CD4-positive, CD25-positive, alpha-beta regulatory T cell (primary cell): ENCODE measurements at regions not wholly inside any gene's neighbourhood (a gene's known extent, or its start where the extent isn't known, plus 50 kb on each side); places are given as distances from the start of the nearest gene placed in this dataset.

Experiments used
- ATAC-seq, 2 donors: fragments of 150-1000 bp; cut with Tn5 transposase; one replicate each; pipeline ENCODE4 v1.10.0; 2021; ENCODE audit warnings: low read depth in 2 of 2, moderate number of reproducible peaks in 2 of 2, moderate library complexity in 1 of 2
- DNase-seq, 3 donors: peaks; one replicate each; pipeline versions ENCODE4 v3.0.0 to v3.0.0-alpha.2; 2012 to 2022; ENCODE audit warnings: mixed read lengths in 1 of 3
- H3K27ac ChIP-seq: one replicate; pipeline ENCODE4 v1.7.0; 2013; ENCODE audit warnings: mild to moderate bottlenecking, low read length; ENCODE audit not compliant: insufficient read depth, poor library complexity, severe bottlenecking
- H3K27me3 ChIP-seq: one replicate; pipeline ENCODE4 v1.7.0; 2013; ENCODE audit warnings: low read length; ENCODE audit not compliant: control insufficient read depth, insufficient read depth
- H3K36me3 ChIP-seq: one replicate; pipeline ENCODE4 v1.7.0; 2013; ENCODE audit warnings: mild to moderate bottlenecking, low read length, moderate library complexity; ENCODE audit not compliant: control insufficient read depth, insufficient read depth
- H3K4me1 ChIP-seq: 2 replicates; pipeline ENCODE4 v1.7.0; 2013; ENCODE audit warnings: mild to moderate bottlenecking, low read length; ENCODE audit not compliant: insufficient read depth, control insufficient read depth, poor library complexity, severe bottlenecking
- H3K4me3 ChIP-seq: one replicate; pipeline ENCODE4 v1.7.0; 2013; ENCODE audit warnings: low read depth, mild to moderate bottlenecking, low read length, moderate library complexity
- H3K9me3 ChIP-seq, 2 experiments: 1 replicate in 1 of 2; 2 replicates in 1 of 2; pipeline ENCODE4 v1.7.0; 2013; ENCODE audit warnings: low read length in 2 of 2, mild to moderate bottlenecking in 1 of 2, moderate library complexity in 1 of 2; ENCODE audit not compliant: control insufficient read depth in 2 of 2
- H3K27ac Mint-ChIP-seq, 3 donors: one replicate each; pipeline ENCODE4 v1.8.0; 2020 to 2022; ENCODE audit warnings: mild to moderate bottlenecking in 3 of 3, mixed read lengths in 3 of 3, moderate library complexity in 2 of 3
- H3K27me3 Mint-ChIP-seq: one replicate; pipeline ENCODE4 v1.8.0; 2022; ENCODE audit warnings: mild to moderate bottlenecking, mixed read lengths
- H3K36me3 Mint-ChIP-seq: one replicate; pipeline ENCODE4 v1.8.0; 2020; ENCODE audit warnings: mixed read lengths
- H3K4me1 Mint-ChIP-seq, 4 donors: one replicate each; pipeline ENCODE4 v1.8.0; 2020 to 2022; ENCODE audit warnings: mixed read lengths in 4 of 4, mild to moderate bottlenecking in 1 of 4
- H3K4me3 Mint-ChIP-seq, 4 donors: one replicate each; pipeline ENCODE4 v1.8.0; 2020 to 2022; ENCODE audit warnings: mild to moderate bottlenecking in 4 of 4, mixed read lengths in 4 of 4, moderate library complexity in 3 of 4
- H3K9me3 Mint-ChIP-seq, 7 donors: one replicate each; pipeline ENCODE4 v1.8.0; 2020 to 2022; ENCODE audit warnings: mixed read lengths in 7 of 7, mild to moderate bottlenecking in 3 of 7, moderate library complexity in 2 of 7

DNA sequence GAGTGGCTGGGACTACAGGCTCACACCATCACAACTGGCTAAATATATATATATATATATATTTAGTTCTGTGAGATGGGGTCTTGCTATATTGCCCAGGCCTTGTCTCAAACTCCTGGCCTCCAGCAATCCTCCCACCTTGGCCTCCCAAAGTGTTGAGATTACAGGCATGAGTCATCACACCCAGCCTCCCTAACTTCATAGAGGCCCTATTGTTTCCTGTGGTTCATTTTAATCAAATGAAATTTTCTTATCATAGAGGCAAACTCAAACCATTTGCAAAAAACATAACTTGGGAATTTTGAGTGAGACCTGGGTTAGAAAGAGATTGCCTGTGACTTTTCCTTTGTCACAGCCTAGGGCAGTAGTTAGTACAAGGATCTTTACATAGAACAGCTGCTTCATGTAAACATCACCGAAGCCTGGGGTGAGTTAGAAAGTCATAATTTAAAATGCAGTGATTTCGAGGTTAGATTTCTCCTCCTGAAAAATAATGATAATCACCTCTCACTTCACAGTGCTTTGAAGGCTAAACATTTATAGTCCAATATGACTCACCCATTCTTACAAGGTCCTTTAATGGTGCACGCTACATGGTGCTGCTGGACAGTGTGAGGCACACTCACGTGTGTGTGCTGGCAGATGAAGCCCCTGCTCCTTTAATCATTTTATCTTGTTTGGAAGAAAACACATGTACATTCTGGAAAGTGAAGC is 188.9 kb downstream of the RHOU start:
- H3K9me3 Mint-ChIP-seq: peaks cover 0 to 6% (median 0%) of the 10 kb centered on the region in 7 donors
- DNase-seq (no peak), ATAC-seq (no peak)
- Histone ChIP-seq H3K4me3 (no peak overlapping the region), H3K4me1 (no peaks in the 10 kb centered on the region), H3K36me3 (no peaks in the 10 kb centered on the region), H3K27me3 (no peaks in the 10 kb centered on the region), H3K9me3 (no peaks in the 10 kb centered on the region), H3K27ac (no peak overlapping the region)
- peaks cover 5% of the 10 kb centered on the region for H3K27me3 Mint-ChIP-seq
- peaks cover 0 to 5% (median under 1%) of the 10 kb centered on the region in 4 donors for H3K4me1 Mint-ChIP-seq
- no peak overlapping the region for H3K27ac Mint-ChIP-seq
- H3K4me3 Mint-ChIP-seq: no peak overlapping the region
- no peaks in the 10 kb centered on the region for H3K36me3 Mint-ChIP-seq

GRCh38 chr1:228925691-228926090 is 190.4 kb downstream of the RHOU start:
- DNase-seq (no peak), ATAC-seq (no peak)
- H3K4me3 Mint-ChIP-seq: no peak overlapping the region
- no peak overlapping the region for H3K4me3 ChIP-seq
- peaks cover 0 to 5% (median under 1%) of the 10 kb centered on the region in 4 donors for H3K4me1 Mint-ChIP-seq
- no peak overlapping the region for H3K27ac Mint-ChIP-seq
- H3K27ac ChIP-seq: no peak overlapping the region
- no peaks in the 10 kb centered on the region for H3K36me3 Mint-ChIP-seq
- H3K27me3 ChIP-seq: no peaks in the 10 kb centered on the region
- H3K4me1 ChIP-seq: no peaks in the 10 kb centered on the region
- peaks cover 0 to 4% of the 10 kb centered on the region in 2 experiments for H3K9me3 ChIP-seq
- H3K9me3 Mint-ChIP-seq: peaks cover 0 to 9% (median 4%) of the 10 kb centered on the region in 7 donors
- peaks cover 5% of the 10 kb centered on the region for H3K27me3 Mint-ChIP-seq
- H3K36me3 ChIP-seq: no peaks in the 10 kb centered on the region

GRCh38 chr1:228927421-228927820 is 192.1 kb downstream of the RHOU start:
- Histone ChIP-seq H3K27me3 (no peaks in the 10 kb centered on the region), H3K27ac (no peak overlapping the region), H3K4me1 (no peaks in the 10 kb centered on the region), H3K9me3 (peaks cover 0 to 4% of the 10 kb centered on the region in 2 experiments), H3K4me3 (no peak overlapping the region), H3K36me3 (no peaks in the 10 kb centered on the region)
- no peak for ATAC-seq
- Mint-ChIP-seq H3K27ac (no peak overlapping the region), H3K4me1 (peaks cover 0 to 5% (median 0%) of the 10 kb centered on the region in 4 donors), H3K27me3 (peaks cover 5% of the 10 kb centered on the region), H3K4me3 (no peak overlapping the region), H3K36me3 (no peaks in the 10 kb centered on the region), H3K9me3 (peaks cover 0 to 9% (median 4%) of the 10 kb centered on the region in 7 donors)
- no peak for DNase-seq

DNA sequence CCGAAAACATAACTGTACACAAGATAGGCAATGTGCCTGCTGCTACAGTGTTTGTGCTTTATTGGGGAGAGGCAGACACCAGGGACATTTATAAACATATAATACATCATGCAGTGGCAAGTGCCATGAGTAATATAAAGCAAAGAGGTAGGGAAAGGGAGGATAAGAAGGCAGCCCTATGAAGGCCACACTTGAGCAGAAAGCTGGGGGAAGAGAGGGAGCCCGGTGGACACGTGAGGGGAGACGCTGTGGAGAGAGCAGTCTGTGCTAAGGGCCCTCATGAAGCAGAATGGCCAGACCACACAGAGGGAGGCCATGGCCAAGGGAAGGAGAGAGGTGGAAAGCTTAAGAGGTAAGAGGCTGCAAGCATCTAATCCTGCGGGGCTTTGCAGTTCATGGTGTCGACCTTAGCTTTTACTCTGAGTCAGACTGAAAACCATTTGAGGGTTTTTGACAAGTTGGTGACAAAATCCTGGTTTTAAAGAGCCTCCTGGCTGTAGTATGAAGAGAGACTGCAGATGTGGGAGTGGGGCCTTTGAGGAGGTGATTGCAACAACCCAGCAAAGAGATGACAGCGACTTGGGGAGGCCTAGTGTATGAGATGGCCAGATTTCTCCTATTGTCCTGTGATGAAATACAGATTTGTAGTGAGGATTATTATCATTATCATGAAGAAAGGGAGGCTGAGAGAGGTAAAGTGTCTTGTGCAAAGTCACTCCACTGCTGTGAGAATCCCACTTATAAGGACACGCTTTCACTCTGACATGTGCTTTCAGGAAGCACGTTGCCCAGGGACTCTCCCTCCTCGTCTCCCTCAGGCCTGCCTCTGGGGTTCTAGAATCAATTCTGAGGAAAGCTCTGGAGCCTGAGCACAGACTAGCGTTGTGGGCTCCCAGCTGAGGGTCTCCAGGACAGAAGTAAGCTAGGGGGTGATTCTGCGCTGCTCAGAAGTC is 192.9 kb downstream of the RHOU start:
- Mint-ChIP-seq H3K4me1 (peaks cover 0 to 5% (median 0%) of the 10 kb centered on the region in 4 donors), H3K27me3 (peaks cover 5% of the 10 kb centered on the region), H3K36me3 (no peaks in the 10 kb centered on the region), H3K27ac (no peak overlapping the region), H3K9me3 (peaks cover 0 to 9% (median 4%) of the 10 kb centered on the region in 7 donors), H3K4me3 (no peak overlapping the region)
- Histone ChIP-seq H3K4me1 (no peaks in the 10 kb centered on the region), H3K36me3 (no peaks in the 10 kb centered on the region), H3K27me3 (no peaks in the 10 kb centered on the region), H3K27ac (no peak overlapping the region), H3K9me3 (peaks cover 0 to 4% of the 10 kb centered on the region in 2 experiments), H3K4me3 (no peak overlapping the region)
- ATAC-seq: no peak
- peak in 1 of 3 donors; percentile 25 for DNase-seq

DNA sequence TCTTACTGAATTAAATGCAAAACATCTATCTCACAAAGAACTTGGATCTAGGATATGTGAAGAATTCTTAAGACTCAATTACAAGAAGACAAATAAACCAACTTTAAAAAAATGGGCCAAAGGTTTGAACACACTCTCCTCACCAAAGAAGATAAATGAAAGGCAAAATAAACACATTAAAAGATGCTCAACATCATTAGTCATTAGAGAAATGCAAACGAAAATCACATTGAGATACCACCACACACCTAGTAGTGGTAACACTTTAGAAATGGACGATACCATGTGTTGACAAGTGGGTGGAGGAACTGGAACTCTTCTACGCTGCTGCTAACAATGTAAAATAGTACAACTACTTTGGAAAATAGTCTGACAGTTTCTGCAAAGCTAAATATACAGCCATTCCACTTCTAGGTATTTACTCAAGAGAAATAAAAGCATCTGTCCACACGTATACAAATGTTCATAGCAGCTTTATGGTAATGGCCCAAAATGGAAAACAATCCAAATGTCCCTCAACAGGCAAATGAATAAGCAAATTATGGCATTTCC is 194.3 kb downstream of the RHOU start:
- H3K9me3 Mint-ChIP-seq: peaks cover 0 to 9% (median 4%) of the 10 kb centered on the region in 7 donors
- no peak overlapping the region for H3K27ac Mint-ChIP-seq

GRCh38 chr1:228930479-228930957 is 195.2 kb downstream of the RHOU start:
- no peak overlapping the region for H3K27ac ChIP-seq
- Mint-ChIP-seq H3K4me3 (no peak overlapping the region), H3K27me3 (peaks cover 5% of the 10 kb centered on the region), H3K27ac (no peak overlapping the region), H3K4me1 (peaks cover 0 to 5% (median 0%) of the 10 kb centered on the region in 4 donors), H3K9me3 (peaks cover 0 to 9% (median 4%) of the 10 kb centered on the region in 7 donors), H3K36me3 (no peaks in the 10 kb centered on the region)
- peaks cover 2% of the 10 kb centered on the region for H3K27me3 ChIP-seq
- peaks cover 0 to 4% of the 10 kb centered on the region in 2 experiments for H3K9me3 ChIP-seq
- no peak overlapping the region for H3K4me3 ChIP-seq
- no peaks in the 10 kb centered on the region for H3K36me3 ChIP-seq
- no peaks in the 10 kb centered on the region for H3K4me1 ChIP-seq
- DNase-seq (no peak), ATAC-seq (no peak)

More for the DNA sequence above, 194.3 kb downstream of the RHOU start:
- no peak for ATAC-seq
- Mint-ChIP-seq H3K36me3 (no peaks in the 10 kb centered on the region), H3K27me3 (peaks cover 5% of the 10 kb centered on the region), H3K4me3 (no peak overlapping the region), H3K4me1 (peaks cover 0 to 5% (median 0%) of the 10 kb centered on the region in 4 donors)
- H3K36me3 ChIP-seq: no peaks in the 10 kb centered on the region
- H3K4me3 ChIP-seq: no peak overlapping the region
- H3K9me3 ChIP-seq: peaks cover 0 to 4% of the 10 kb centered on the region in 2 experiments
- H3K27me3 ChIP-seq: no peaks in the 10 kb centered on the region
- no peak overlapping the region for H3K27ac ChIP-seq
- no peaks in the 10 kb centered on the region for H3K4me1 ChIP-seq
- DNase-seq: no peak

DNA sequence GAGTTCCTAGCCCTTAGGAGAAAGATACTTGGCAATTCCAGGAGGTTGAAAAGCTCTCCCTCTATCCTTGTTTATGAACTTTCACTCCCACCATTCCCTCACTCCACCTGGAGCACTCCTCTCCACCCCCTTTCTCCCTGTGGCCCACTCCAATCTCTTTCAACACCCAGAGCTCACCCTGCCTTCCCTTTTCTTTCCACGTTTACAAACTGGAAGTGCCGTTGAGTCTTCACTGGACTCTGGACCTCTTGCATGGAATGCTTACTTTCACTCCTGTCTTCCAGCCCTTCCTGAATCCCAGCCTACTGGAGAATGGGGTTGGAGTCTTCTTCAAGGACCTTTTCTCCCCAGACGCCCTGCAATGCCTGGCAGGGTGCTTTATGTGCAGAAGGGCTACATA is 198.5 kb downstream of the RHOU start:
- no peak overlapping the region for H3K27ac Mint-ChIP-seq
- ATAC-seq (no peak), DNase-seq (no peak)
- H3K9me3 Mint-ChIP-seq: peaks cover 0 to 9% (median 0%) of the 10 kb centered on the region in 7 donors
- peaks cover 2% of the 10 kb centered on the region for H3K27me3 ChIP-seq
- H3K27ac ChIP-seq: no peak overlapping the region
- no peaks in the 10 kb centered on the region for H3K4me1 ChIP-seq
- no peak overlapping the region for H3K4me3 ChIP-seq
- H3K36me3 ChIP-seq: no peaks in the 10 kb centered on the region
- H3K4me3 Mint-ChIP-seq: no peak overlapping the region
- H3K36me3 Mint-ChIP-seq: no peaks in the 10 kb centered on the region
- H3K27me3 Mint-ChIP-seq: no peaks in the 10 kb centered on the region
- peaks cover 0 to 27% (median 6%) of the 10 kb centered on the region in 4 donors for H3K4me1 Mint-ChIP-seq
- peaks cover 0 to 4% of the 10 kb centered on the region in 2 experiments for H3K9me3 ChIP-seq
